GM18508 (cell line): ENCODE measurements at regions not wholly inside any gene's neighbourhood (a gene's known extent, or its start where the extent isn't known, plus 50 kb on each side); places are given as distances from the start of the nearest gene placed in this dataset.
"Not testable (repeated sequence)": the region's sequence is repeated elsewhere in the genome, so short reads cannot be mapped to it uniquely, and the experiment has no call there.

Source experiments
- ATAC-seq: cut with Tn5 transposase; IDR thresholded peaks from one replicate; pipeline ENCODE4 v1.9.1; 2021; ENCODE audit warnings: moderate number of reproducible peaks; ENCODE audit not compliant: insufficient read depth, unreplicated experiment

DNA sequence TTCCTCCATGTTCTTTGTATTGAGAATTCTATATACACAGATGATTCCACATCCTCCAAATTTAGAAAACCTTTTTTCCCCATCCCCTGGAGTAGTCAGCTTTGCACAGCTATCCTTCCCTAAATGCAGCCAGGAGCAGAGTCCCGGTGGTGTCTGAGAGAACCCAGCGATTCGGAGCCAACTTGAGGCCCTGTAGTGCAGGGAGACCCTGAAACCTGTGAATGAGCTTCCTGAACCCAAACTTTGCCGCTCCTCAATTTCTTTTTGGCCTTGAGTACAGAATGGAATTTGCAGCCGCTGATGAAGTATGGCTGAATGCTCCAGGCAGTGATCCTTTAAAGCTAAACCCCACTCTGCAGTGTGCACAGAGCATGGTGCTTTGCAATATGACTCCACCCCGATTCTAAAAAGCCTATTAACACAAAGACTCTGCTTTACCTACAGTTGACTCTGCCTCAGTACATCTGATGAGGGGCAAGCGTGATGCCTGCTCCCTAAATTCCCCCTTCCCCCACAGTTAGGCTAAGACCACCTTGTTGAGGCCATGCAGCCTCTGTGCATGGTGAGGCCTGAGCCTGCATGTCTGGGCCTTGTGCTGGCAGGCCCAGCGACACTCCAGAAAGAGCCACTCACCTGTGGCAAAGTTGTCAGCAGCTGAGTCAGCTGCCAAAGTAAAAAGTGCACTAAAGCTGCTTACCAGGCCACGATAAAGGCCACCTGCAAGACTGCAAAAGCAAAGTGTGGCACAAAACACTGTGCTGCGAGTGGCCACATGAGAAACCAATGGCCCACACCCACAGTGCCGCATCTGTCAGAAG is 82.1 kb downstream of the PLEKHG1 start:
- ATAC-seq: no peak

DNA sequence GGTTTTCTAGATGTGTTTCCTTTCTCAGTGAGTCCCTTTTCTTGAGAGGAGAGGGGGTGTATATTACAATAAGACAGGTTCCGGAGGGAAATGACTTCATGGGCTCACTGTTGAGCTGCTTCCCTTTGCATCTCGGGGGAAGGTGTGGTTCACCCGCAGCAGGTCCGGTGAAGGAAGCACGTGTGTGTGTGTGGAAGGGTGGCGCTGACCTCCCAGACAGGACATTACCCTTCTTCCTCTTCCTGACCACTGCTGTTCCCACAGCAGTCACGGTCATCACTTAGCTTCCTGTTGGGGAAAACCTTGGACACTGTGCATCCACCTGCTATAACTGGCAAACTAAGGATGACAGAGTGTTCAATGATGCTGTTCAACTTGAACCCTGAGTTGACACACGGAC is 83.6 kb downstream of the PLEKHG1 start:
- ATAC-seq: no peak

DNA sequence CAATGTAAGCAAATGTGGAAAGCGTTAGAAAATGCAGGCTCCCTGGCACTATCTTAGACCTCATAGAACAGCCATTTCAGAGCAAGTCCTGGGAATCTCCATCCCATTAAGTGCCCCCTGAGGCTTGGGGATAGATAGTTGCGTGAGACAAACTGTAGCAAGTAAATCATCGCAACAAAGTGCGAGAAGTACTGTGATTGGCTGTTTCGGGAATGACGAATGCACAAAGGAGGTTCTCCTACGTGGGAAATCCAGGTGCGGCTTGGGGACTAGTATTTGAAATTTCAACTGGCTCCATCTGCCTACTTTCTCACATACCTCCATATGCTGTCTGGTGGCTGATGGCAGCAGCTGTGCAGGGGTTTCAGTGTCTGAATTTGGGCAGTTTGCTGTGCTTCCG is 84.5 kb downstream of the PLEKHG1 start:
- ATAC-seq: no peak

DNA sequence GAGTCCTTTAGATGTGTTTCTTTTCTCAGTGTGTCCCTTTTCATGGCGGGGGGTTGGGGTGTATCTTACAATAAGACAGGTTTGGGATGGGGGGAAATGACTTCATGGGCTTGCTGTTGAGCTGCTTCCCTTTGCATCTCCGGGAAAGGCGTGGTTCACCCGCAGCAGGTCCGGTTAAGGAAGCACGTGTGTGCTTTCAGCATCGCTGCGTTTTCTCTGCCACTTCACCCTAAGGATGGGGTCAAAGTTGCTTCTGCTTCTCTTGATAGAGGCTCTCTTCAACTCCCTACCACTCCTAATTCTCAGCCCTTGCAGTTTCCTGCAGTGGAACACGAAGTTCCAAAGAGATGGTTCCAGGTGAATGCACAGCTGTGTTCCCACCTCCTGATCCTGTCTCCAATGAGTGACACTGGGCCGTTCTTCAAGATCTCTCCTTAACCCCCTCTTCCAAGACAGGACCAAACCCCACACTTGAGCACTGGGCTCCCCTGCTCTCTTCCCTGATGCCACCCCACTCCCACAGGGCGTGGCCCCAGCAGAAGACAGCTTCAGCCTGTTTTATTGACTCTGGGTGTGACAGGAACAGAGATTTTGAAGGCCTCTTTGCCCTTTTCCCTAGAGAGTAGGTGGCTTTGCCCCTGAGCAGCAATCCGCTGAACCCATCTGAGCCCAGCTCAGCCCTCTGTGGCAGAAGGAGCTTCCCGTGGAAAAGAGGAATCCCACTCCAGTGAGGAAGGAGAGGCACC is 85.2 kb downstream of the PLEKHG1 start:
- no peak for ATAC-seq

DNA sequence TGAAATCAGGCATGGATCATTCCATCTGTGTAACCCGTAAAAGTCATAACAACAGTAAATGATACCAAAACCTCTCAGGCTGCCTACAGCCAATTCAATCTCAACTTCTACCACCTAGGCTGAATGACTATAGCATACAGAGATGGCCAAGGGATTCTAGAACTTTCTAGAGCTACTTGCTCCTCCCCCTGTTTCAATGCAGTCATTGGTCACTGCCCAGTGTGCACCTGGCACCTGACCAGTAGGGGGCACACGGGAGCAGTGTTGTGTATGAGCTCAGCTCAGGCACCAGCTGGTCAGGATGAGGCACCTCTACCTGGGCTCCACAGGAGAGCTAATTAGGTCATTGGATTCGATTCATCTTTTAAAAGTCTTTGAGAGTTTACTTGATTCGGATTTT is 86.2 kb downstream of the PLEKHG1 start:
- ATAC-seq: peak; percentile 54

DNA sequence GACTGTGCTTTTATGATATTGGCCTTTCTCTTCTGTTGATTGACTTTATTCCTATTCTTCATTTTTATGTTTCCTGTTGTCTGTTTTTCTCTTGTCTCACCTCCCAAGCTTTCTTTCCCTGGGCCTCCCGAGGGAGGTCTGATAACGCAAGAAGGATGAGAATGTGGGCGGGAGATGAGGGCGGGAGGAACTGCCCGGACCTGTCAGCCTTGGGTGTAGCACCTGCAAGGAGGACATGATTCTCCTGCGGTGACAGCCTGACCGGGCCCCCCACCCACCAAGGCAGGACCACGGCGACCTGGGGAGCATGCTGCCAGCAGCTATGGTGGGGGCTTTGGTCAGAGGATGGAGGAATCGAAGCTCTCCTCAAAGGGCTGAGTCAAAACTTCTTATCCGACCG is 86.9 kb downstream of the PLEKHG1 start:
- ATAC-seq: no peak

DNA sequence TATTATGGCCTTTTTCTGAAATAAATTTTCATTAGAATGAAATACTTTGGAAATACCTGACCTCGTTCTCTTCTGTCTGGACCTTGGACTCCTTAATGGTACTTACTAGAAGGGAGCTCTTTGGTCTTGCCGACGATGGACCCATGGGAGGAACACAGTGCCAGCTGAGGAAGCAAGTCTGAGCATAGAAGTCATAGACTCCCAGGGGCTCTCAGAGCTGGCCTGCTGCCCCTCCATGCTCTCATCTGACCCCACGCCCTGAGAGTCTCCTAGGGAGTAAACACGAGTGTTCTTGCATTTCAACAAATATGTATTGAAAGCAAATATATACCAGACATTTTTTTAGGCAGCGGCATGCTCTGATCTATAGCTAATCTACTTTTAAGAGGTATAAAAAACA is 87.8 kb downstream of the PLEKHG1 start:
- ATAC-seq: no peak

DNA sequence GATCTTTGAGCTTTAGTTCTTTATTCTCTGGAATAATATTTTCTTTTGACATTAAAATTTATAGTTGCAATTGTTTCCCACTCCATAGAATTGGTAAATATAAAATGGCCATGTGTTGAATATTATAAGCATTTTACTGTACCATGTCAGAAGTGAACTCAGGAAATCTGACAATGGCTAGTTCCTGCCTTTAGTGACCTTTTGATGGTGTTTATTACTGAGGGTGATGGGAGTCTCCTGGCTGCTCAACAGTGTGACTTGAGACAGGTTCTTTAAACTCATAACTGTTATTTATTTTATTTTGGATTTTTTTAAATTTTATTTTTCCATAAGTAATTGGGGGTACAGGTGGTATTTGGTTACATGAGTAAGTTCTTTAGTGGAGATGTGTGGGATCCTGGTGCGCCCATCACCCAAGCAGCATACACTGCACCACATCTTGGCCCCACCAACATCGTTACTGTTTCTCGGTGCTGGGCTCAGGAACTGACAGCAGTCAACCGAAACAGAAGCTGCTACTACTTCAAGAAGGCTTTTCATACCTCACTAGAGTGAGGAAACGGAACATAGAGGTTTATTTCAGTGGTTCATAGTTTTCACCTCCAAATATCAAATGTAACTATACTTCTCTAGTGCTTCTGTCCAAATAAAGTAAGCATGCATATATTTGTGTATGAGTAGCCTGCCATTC is 90.4 kb downstream of the PLEKHG1 start:
- no peak for ATAC-seq

DNA sequence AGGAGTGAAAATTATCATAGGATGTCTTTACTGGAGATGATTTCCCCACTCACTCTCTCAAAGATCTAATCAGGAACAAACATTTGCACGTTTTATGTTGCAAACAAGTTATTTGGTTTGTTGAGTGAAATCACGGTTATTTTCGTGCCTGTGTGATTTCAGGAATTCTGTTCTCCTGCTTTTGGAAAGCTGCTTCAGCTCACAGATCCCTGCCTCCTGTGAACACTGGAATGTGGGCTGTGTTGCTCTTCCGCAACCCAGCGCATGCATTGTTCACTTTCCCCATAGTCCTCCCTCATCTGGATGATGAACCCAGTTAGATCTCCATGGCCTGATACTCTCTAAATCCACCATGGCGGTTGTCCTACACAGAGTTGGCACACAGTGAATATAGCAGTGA is 91.0 kb downstream of the PLEKHG1 start:
- ATAC-seq: no peak

DNA sequence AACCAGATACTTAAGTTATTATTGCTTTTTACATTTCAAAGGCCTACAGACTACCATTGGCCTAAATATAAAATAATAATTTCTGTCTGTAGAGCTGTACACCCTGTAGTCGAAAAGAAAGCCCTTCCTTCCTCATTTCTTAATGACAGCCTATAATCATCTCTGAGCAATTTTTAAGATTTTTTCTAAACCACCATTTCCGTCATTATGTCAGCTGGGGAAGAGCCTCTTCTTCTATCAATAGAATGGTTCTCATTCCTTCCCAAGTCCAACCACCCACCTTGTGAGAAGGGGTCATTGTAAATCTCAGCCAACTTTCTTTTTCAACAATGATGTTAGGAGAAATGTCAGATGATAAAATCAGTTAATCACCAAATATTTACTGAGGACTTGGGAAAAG is 91.8 kb downstream of the PLEKHG1 start:
- ATAC-seq: no peak

DNA sequence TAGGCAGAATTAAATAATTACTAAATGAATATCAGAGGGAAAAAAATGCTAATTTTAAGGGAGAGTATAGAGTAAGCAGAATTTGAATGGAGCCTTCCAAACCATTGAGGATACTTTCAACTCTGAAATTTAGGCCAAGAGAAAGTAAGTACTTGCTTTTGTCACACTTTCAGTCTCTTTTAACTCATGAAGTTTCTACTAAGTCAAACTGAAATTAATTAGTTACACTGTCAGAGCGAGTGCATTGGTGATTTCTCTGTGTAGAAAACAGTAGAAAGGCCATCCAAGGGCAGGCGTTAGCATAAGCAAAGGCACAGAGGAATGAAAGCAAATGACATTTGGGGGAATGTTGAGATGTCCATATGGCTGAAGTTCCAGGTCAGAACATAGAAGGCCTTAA is 92.9 kb downstream of the PLEKHG1 start:
- ATAC-seq: peak; percentile 57

DNA sequence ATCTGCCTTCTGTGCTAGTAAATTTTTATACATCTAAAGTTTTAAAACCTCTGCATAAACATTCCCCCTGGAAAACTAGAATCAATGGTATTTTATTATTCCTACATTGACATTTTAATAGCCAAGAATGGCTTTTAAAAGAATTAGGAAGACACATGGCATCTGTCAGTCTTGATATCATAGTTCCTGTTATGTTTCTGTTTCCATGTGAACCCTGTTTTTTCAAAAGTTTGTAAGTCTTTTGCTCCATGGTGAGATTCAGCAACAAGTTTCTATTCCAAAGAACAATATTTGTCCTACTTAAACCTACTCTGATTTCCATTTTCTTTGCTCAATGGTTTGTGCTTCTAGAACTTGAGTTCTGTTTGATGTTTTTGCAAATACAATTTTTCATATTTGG is 95.2 kb downstream of the PLEKHG1 start:
- no peak for ATAC-seq

DNA sequence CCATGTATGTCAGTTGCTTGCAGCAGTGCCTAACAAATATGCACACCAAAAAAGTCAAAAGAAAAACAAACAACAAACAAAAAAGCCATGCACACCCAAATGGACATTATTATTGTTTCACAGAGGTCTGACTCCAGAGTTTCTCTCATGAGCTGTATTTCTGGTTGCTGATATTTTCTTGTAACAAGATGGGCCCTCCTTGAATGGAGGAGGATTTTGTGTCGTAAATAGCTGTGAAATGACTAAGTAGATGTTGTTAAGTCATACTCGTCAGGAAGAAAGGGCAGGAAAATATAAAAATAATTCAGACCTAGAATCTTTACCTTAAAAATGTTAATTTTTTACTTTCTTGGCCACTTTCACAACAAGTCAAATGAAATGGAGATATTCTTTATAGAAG is 96.0 kb downstream of the PLEKHG1 start:
- ATAC-seq: no peak

DNA sequence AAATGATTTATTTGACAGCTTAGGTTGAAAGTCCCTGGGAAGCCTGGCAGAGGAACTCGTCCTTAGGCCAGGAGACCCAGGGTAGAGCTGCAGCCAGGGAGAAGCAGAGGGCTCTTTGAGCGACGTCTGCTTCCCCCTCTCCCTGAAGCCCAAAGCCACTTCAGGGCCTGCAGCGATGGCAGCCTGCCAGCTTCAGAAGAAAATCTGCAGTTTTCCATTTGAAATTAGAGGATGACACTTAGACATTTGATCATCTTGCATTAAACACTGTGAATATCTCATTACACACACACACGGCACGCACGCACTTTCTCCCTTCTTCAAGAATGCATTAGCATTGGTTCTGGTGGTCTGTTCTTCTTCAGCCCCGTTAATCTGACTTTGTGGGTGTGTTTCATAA is 96.5 kb downstream of the PLEKHG1 start:
- ATAC-seq: no peak

DNA sequence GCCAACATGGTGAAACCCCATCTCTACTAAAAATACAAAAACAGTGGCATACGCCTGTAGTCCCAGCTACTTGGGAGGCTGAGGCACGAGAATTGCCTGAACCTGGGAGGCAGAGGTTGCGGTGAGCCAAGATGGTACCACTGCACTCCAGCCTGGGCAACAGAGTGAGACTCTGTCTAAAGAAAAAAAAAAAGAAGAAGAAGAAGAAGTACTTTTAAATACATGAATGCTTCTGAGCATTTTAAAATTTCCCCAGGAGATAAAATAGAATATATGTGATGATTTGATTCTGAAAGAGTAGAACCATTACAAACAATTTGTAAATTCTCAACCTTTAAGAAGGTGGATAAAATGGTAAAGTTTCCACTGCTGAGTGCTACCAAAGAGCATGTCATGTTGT is 97.2 kb downstream of the PLEKHG1 start:
- not testable (repeated sequence) for ATAC-seq

DNA sequence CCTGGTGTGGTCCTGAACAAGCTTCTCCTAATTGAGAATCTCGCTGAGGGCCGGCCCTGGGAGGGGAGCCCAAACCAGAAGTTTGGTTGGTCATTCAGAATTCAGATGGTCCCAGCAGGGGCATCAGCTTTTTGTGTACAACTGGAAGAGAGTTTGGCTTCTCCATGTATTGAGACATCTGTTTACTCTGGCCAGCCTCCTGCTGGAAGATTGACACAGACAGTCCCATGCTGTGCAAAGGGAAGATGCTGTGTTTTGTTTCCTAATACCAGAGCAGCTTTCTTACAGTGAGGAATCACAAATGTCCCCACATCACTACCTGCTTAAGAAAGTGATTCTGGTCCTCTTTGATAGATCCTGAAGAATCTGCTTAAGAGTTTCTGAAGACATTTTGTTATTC is 97.8 kb downstream of the PLEKHG1 start:
- no peak for ATAC-seq

DNA sequence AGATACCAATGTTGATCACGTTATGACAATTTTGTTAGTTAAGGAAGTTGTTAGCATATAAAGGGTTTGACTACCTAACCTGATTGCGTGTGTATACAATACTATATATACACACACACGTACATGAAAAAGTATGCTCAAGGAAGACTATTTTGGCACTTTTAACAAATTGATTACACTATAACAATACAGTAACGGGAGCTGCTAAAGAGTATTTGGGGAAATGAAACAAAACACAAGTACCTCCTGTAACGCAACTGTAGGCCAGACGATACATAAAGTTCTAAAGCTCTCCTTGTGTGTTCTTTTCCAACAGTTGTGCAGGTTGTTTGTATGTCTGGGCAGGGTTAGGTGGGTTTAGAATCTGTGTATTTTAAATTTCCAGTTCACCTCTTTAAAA is 98.7 kb downstream of the PLEKHG1 start:
- ATAC-seq: no peak

DNA sequence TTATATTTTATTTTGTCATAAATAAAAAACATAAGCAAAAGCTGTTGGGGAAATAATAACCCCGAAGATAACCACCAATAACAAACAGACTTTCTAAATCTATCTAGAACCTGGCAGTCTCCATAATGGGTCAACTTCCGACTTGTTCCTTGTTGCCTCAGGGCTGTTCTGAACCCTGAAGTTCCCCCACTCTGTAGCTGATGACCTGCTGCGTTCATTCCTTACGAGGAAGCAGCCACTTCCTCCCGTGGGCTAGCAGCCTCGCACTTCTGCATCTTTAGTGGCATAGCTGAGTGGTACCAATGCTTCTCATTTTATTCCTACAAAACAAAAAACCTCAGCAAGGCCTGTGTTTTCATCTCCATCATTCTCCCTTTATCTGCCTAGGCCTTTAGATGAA is 103.0 kb downstream of the PLEKHG1 start:
- no peak for ATAC-seq

DNA sequence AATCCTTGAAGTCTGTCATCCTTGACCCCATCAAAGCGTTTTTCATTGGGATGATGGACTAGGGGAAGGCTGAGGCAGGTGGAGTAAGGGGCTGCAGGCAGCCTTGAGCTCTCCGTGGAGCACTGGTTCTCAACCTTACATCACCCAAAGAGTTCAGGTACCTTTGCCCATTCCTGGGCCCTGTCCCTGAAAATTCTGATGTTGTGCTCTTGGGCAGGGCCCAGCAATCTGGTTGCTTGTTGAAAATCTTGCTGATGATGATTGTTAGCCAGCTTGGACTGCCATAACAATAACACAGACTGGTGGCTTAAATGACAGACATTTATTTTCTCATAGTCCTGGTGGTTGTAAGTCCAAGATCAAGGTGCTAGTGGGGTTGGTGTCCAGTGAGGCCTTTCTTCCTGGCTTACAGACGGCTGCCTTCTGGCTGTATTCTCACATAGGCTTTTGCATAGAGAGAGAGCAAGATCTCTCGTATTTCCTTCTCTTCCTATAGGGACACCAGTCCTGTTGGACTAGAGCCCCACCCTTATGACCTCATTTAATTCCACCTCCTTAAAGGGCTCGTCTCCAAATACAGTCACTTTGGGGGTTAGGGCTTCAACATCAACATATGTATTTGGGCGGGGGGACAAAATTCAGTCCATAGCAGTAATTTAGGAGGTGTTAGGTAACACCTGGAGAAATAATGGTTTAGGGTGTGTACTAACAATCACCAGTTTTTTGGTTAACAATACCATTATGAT is 104.9 kb downstream of the PLEKHG1 start:
- no peak for ATAC-seq

DNA sequence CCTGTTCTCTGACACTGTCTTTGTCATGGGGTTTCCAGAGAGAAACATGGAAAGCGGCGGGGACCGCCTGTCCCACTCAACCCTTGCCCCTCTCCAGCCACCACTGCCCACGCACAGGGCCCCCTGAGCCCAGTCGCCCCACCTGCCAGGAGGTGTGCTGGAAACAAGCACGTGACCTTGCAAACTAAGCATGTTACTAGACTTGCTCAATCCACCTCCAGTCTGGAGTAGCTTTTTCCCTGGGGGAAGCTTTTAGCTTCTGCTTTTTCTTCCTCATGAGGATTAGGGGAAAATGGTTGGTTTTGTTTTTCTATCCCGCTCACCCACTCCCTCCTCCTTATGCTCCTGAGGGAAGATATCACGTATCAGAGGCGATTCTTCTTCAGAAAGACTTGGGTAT is 105.7 kb downstream of the PLEKHG1 start:
- no peak for ATAC-seq

DNA sequence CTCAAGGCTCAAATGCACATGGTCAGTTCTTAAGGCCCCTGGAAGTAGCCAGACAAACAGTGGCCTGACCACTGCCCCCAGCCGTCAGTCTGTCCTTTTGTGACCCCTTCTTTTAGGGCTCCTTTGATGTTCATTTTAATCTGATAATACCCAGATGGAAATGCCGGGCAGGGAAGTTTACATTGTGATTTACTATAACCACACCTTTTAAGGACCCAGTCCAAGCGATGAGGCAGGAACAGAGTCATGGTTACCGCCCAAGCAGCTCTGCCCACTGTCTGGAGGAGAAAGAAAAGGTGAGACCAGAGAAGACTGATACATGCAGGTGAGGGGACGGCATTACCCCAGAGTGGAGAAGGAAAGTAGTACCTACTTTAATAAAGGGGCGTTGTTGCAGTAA is 110.6 kb downstream of the PLEKHG1 start:
- ATAC-seq: no peak
